Liver (tissue), 8 donors: ENCODE measurements at regions not wholly inside any gene's neighbourhood (a gene's known extent, or its start where the extent isn't known, plus 50 kb on each side); places are given as distances from the start of the nearest gene placed in this dataset.

Experiments
- DNase-seq: peaks from one replicate; pipeline ENCODE4 v3.0.0-alpha.2; 2017; ENCODE audit warnings: low spot score
- H3K27ac ChIP-seq, 2 donors: one replicate each; pipeline ENCODE4 v1.7.0; 2013; ENCODE audit warnings: inconsistent platforms in 2 of 2, low read length in 2 of 2, control low read depth in 1 of 2, low read depth in 1 of 2, mild to moderate bottlenecking in 1 of 2
- H3K27me3 ChIP-seq, 4 donors: one replicate each; pipeline versions ENCODE4 v1.6.1 to v1.7.0; 2013; ENCODE audit warnings: low read length in 3 of 4, inconsistent platforms in 1 of 4, mild to moderate bottlenecking in 1 of 4, moderate library complexity in 1 of 4; ENCODE audit not compliant: control insufficient read depth in 4 of 4, insufficient read depth in 4 of 4
- H3K36me3 ChIP-seq, 4 donors: one replicate each; pipeline versions ENCODE4 v1.6.1 to v1.7.0; 2013; ENCODE audit warnings: low read length in 3 of 4, mild to moderate bottlenecking in 3 of 4, low read depth in 1 of 4, moderate library complexity in 1 of 4; ENCODE audit not compliant: control insufficient read depth in 4 of 4, insufficient read depth in 3 of 4
- H3K4me1 ChIP-seq, 4 donors: one replicate each; pipeline versions ENCODE4 v1.6.1 to v1.7.0; 2013; ENCODE audit warnings: low read length in 3 of 4, mild to moderate bottlenecking in 3 of 4, moderate library complexity in 1 of 4; ENCODE audit not compliant: control insufficient read depth in 4 of 4, insufficient read depth in 4 of 4
- H3K4me3 ChIP-seq, 3 donors: one replicate each; pipeline versions ENCODE4 v1.6.1 to v1.7.0; 2013; ENCODE audit warnings: low read length in 3 of 3, control low read depth in 1 of 3, low read depth in 1 of 3, mild to moderate bottlenecking in 1 of 3
- H3K9ac ChIP-seq, 2 donors: one replicate each; pipeline ENCODE4 v1.7.0; 2013; ENCODE audit warnings: low read length in 2 of 2, mild to moderate bottlenecking in 2 of 2, moderate library complexity in 2 of 2, control low read depth in 1 of 2, low read depth in 1 of 2
- H3K9me3 ChIP-seq, 4 donors: one replicate each; pipeline versions ENCODE4 v1.6.1 to v1.7.0; 2013; ENCODE audit warnings: low read length in 3 of 4; ENCODE audit not compliant: control insufficient read depth in 4 of 4
- EGR1 ChIP-seq, 2 donors: IDR thresholded peaks; 2 replicates each; pipeline ENCODE4 v1.6.1; 2016 to 2018; ENCODE audit warnings: antibody characterized with exemption in 2 of 2, low read depth in 2 of 2
- FOXA1 ChIP-seq: IDR thresholded peaks from 2 replicates; pipeline ENCODE4 v1.6.1; 2016; ENCODE audit warnings: antibody characterized with exemption
- GABPA ChIP-seq, 2 donors: IDR thresholded peaks in 1 of 2; conservative IDR thresholded peaks in 1 of 2; 2 replicates each; pipeline ENCODE4 v1.6.1; 2016; ENCODE audit warnings: antibody characterized with exemption in 2 of 2, mild to moderate bottlenecking in 1 of 2, moderate library complexity in 1 of 2
- HNF4A ChIP-seq, 2 donors: conservative IDR thresholded peaks; 2 replicates each; pipeline ENCODE4 v1.6.1; 2016; ENCODE audit warnings: antibody characterized with exemption in 2 of 2, mild to moderate bottlenecking in 2 of 2
- HNF4G ChIP-seq: IDR thresholded peaks from 2 replicates; pipeline ENCODE4 v1.6.1; 2016; ENCODE audit warnings: antibody characterized with exemption
- JUND ChIP-seq, 2 donors: IDR thresholded peaks; 2 replicates each; pipeline ENCODE4 v1.6.1; 2016; ENCODE audit warnings: antibody characterized with exemption in 2 of 2
- NR2F2 ChIP-seq: IDR thresholded peaks from 2 replicates; pipeline ENCODE4 v1.6.1; 2016; ENCODE audit warnings: antibody characterized with exemption
- RAD21 ChIP-seq, 2 donors: IDR thresholded peaks; 2 replicates each; pipeline ENCODE4 v1.6.1; 2016; ENCODE audit warnings: antibody characterized with exemption in 2 of 2, mild to moderate bottlenecking in 2 of 2
- RXRA ChIP-seq, 2 donors: IDR thresholded peaks; 2 replicates each; pipeline ENCODE4 v1.6.1; 2017 to 2018; ENCODE audit warnings: antibody characterized with exemption in 2 of 2, mild to moderate bottlenecking in 1 of 2
- SP1 ChIP-seq: IDR thresholded peaks from 2 replicates; pipeline ENCODE4 v1.6.1; 2018; ENCODE audit warnings: antibody characterized with exemption, mild to moderate bottlenecking
- TAF1 ChIP-seq: conservative IDR thresholded peaks from 2 replicates; pipeline ENCODE4 v1.6.1; 2016; ENCODE audit warnings: antibody characterized with exemption, mild to moderate bottlenecking
- WGBS: extraction: QIAGEN DNeasy Blood & Tissue Kit; methylation state at CpG from one replicate; pipeline ENCODE4 v1.1.7; 2013; 5-methylcytosine and 5-hydroxymethylcytosine counted together
- TF ChIP-seq, protein P1 (sequence below): fragments of 150-350 bp; IDR thresholded peaks from 2 replicates; pipeline ENCODE4 v1.5.1; 2017; ENCODE audit warnings: improper control_type of control experiment, low read depth, low read length; ENCODE audit not compliant: missing input control
- TF ChIP-seq, protein P2 (sequence below): IDR thresholded peaks from 2 replicates; pipeline ENCODE4 v1.6.1; 2016; ENCODE audit warnings: antibody characterized with exemption
- TF ChIP-seq, protein P3 (sequence below): IDR thresholded peaks from 2 replicates; pipeline ENCODE4 v1.6.1; 2016; ENCODE audit warnings: antibody characterized with exemption, mild to moderate bottlenecking
- TF ChIP-seq, protein P4 (sequence below): IDR thresholded peaks from 2 replicates; pipeline ENCODE4 v1.6.1; 2016; ENCODE audit warnings: antibody characterized with exemption
- donor health status: healthy.
- donor health status: healthy.
- donor health status: healthy.
- donor health status: healthy.
- donor health status: healthy.

DNA sequence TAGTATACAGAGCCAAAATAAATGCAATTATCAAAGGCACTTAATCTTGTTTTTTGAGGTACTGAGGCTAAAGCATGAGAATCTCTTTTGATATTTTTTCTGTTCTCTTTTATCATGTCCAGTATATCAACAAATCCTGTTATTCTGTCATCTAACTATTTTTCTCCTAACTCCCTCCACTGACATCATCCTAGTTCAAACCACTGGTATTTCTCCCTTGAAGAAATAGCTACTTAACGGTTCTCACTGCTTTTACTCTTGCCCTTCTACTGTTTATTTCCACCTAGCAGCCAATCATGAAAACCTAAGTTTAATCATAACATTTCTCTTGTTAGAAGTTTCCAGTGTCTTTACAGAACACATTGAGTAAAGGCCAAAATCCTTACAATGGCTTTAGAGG is 317.6 kb downstream of the GPD2 start:
- Histone ChIP-seq H3K9ac (no peak overlapping the region), H3K4me3 (no peak overlapping the region), H3K4me1 (no peaks in the 10 kb centered on the region), H3K27ac (no peak overlapping the region), H3K27me3 (no peaks in the 10 kb centered on the region), H3K9me3 (no peaks in the 10 kb centered on the region), H3K36me3 (no peaks in the 10 kb centered on the region)
- TF ChIP-seq JUND (IDR thresholded peaks at IDR 0.05) (no peak), RAD21 (IDR thresholded peaks at IDR 0.05) (no peak), RXRA (IDR thresholded peaks at IDR 0.05) (no peak), SP1 (no peak), NR2F2 (no peak), HNF4G (no peak), HNF4A (conservative IDR thresholded peaks at IDR 0.05) (no peak), FOXA1 (no peak), GABPA (IDR thresholded peaks at IDR 0.05 in 1 of 2, conservative IDR thresholded peaks at IDR 0.05 in 1 of 2) (no peak)
- TF ChIP-seq, protein P1, sequence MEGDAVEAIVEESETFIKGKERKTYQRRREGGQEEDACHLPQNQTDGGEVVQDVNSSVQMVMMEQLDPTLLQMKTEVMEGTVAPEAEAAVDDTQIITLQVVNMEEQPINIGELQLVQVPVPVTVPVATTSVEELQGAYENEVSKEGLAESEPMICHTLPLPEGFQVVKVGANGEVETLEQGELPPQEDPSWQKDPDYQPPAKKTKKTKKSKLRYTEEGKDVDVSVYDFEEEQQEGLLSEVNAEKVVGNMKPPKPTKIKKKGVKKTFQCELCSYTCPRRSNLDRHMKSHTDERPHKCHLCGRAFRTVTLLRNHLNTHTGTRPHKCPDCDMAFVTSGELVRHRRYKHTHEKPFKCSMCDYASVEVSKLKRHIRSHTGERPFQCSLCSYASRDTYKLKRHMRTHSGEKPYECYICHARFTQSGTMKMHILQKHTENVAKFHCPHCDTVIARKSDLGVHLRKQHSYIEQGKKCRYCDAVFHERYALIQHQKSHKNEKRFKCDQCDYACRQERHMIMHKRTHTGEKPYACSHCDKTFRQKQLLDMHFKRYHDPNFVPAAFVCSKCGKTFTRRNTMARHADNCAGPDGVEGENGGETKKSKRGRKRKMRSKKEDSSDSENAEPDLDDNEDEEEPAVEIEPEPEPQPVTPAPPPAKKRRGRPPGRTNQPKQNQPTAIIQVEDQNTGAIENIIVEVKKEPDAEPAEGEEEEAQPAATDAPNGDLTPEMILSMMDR = no peak
- TF ChIP-seq, protein P2, sequence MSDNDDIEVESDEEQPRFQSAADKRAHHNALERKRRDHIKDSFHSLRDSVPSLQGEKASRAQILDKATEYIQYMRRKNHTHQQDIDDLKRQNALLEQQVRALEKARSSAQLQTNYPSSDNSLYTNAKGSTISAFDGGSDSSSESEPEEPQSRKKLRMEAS = no peak
- TF ChIP-seq, protein P3, sequence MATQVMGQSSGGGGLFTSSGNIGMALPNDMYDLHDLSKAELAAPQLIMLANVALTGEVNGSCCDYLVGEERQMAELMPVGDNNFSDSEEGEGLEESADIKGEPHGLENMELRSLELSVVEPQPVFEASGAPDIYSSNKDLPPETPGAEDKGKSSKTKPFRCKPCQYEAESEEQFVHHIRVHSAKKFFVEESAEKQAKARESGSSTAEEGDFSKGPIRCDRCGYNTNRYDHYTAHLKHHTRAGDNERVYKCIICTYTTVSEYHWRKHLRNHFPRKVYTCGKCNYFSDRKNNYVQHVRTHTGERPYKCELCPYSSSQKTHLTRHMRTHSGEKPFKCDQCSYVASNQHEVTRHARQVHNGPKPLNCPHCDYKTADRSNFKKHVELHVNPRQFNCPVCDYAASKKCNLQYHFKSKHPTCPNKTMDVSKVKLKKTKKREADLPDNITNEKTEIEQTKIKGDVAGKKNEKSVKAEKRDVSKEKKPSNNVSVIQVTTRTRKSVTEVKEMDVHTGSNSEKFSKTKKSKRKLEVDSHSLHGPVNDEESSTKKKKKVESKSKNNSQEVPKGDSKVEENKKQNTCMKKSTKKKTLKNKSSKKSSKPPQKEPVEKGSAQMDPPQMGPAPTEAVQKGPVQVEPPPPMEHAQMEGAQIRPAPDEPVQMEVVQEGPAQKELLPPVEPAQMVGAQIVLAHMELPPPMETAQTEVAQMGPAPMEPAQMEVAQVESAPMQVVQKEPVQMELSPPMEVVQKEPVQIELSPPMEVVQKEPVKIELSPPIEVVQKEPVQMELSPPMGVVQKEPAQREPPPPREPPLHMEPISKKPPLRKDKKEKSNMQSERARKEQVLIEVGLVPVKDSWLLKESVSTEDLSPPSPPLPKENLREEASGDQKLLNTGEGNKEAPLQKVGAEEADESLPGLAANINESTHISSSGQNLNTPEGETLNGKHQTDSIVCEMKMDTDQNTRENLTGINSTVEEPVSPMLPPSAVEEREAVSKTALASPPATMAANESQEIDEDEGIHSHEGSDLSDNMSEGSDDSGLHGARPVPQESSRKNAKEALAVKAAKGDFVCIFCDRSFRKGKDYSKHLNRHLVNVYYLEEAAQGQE = no peak
- 80% methylated on average over 1 of the region's 1 CpG for WGBS
- DNase-seq = no peak

DNA sequence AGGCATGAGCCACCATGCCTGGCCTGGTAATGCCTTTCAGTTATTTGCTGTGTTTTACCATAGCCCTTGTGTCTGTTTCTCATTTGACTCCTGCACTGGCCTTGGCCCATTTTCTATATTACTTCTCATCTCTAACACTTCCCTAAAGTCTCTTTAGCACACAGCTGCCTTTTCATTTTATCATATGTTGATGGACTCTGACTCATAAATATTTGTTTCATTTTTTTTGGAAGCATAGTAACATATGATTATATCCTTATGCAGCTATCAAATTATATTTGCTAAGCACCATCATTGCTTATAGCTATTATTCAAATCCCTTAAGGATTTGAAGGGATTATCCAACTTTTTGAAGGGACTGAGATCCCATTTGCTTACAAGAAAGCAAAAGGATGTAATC is 320.3 kb downstream of the GPD2 start:
- Histone ChIP-seq H3K9ac (no peak overlapping the region), H3K4me1 (no peaks in the 10 kb centered on the region), H3K4me3 (no peak overlapping the region), H3K36me3 (no peaks in the 10 kb centered on the region), H3K27me3 (no peaks in the 10 kb centered on the region), H3K9me3 (no peaks in the 10 kb centered on the region), H3K27ac (no peak overlapping the region)
- TF ChIP-seq RXRA (IDR thresholded peaks at IDR 0.05) = no peak
- no peak for TF ChIP-seq TAF1
- TF ChIP-seq HNF4A (conservative IDR thresholded peaks at IDR 0.05) = no peak
- no peak for TF ChIP-seq HNF4G
- DNase-seq = no peak

DNA sequence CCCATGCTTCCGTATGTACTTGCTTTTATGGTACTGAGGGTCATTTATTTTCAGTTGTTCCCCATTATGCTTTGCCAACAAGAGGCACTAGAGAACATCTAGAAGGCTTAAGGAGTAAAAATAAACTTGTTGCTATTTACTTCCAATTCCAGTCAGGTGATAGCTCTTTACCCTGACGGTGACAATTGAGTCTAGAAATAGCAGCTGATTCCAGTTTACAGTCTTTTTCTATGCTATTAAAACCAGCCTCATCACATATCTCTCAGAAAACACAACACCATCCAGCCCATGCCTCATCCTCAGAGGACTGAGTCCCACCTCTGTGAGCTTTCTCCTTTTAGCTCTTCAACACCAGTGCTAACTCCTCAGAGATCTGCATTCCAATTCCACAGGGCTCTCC is 327.0 kb downstream of the GPD2 start:
- Histone ChIP-seq H3K27ac (no peak overlapping the region), H3K9ac (no peak overlapping the region), H3K4me3 (no peak overlapping the region), H3K4me1 (no peaks in the 10 kb centered on the region), H3K36me3 (no peaks in the 10 kb centered on the region), H3K9me3 (no peaks in the 10 kb centered on the region), H3K27me3 (no peaks in the 10 kb centered on the region)
- TF ChIP-seq EGR1 (IDR thresholded peaks at IDR 0.05; ENCODE audit: low read depth in 2 of 2) (no peak), NR2F2 (no peak), JUND (IDR thresholded peaks at IDR 0.05) (no peak)
- TF ChIP-seq, protein P4, sequence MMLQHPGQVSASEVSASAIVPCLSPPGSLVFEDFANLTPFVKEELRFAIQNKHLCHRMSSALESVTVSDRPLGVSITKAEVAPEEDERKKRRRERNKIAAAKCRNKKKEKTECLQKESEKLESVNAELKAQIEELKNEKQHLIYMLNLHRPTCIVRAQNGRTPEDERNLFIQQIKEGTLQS = no peak
- TF ChIP-seq, protein P3 = no peak
- TF ChIP-seq, protein P2 = no peak
- no peak for DNase-seq
- 89% methylated on average over 2 of the region's 2 CpGs for WGBS
